GM12864 (cell line): ENCODE measurements at regions not wholly inside any gene's neighbourhood (a gene's known extent, or its start where the extent isn't known, plus 50 kb on each side); places are given as distances from the start of the nearest gene placed in this dataset.

Experiments
- DNase-seq: peaks from one replicate; pipeline ENCODE4 v3.0.0-alpha.2; 2011; ENCODE audit warnings: low read depth
- H3K4me3 ChIP-seq: 2 replicates; pipeline ENCODE4 v1.5.1; 2011; ENCODE audit warnings: mild to moderate bottlenecking, low read depth, low read length, control low read depth
- CTCF ChIP-seq: IDR thresholded peaks from 2 replicates; pipeline ENCODE4 v1.5.1; 2011; ENCODE audit warnings: low read depth, mild to moderate bottlenecking, moderate library complexity, low read length, control low read depth, inconsistent platforms; ENCODE audit errors: missing control alignments

GRCh38 chr2:217297096-217297495 is 437.2 kb upstream of the TNP1 start:
- DNase-seq: no peak
- no peak for TF ChIP-seq CTCF
- H3K4me3 ChIP-seq: no peak overlapping the region

GRCh38 chr2:217294818-217295217 is 435.0 kb upstream of the TNP1 start:
- no peak for DNase-seq
- no peak for TF ChIP-seq CTCF

GRCh38 chr2:217294211-217294610 is 434.3 kb upstream of the TNP1 start:
- H3K4me3 ChIP-seq: no peak overlapping the region
- DNase-seq: no peak
- no peak for TF ChIP-seq CTCF

More at GRCh38 chr2:217294818-217295217, 435.0 kb upstream of the TNP1 start:
- no peak overlapping the region for H3K4me3 ChIP-seq

GRCh38 chr2:217293607-217294006 is 433.7 kb upstream of the TNP1 start:
- DNase-seq: no peak
- H3K4me3 ChIP-seq: no peak overlapping the region
- no peak for TF ChIP-seq CTCF

- TF ChIP-seq CTCF: no peak
- no peak overlapping the region for H3K4me3 ChIP-seq
- no peak for DNase-seq
Observed at GRCh38 chr2:217293046-217293445, 433.2 kb upstream of the TNP1 start.

- no peak overlapping the region for H3K4me3 ChIP-seq
- DNase-seq: no peak
- no peak for TF ChIP-seq CTCF
Observed at GRCh38 chr2:217291259-217291658, 431.4 kb upstream of the TNP1 start.

GRCh38 chr2:217290467-217290866 is 430.6 kb upstream of the TNP1 start:
- DNase-seq: no peak
- TF ChIP-seq CTCF: no peak
- H3K4me3 ChIP-seq: no peak overlapping the region
